GM18951 (cell line): ENCODE measurements at regions not wholly inside any gene's neighbourhood (a gene's known extent, or its start where the extent isn't known, plus 50 kb on each side); places are given as distances from the start of the nearest gene placed in this dataset.
"Not testable (repeated sequence)": the region's sequence is repeated elsewhere in the genome, so short reads cannot be mapped to it uniquely, and the experiment has no call there.

Experiments
- POLR2A ChIP-seq: IDR thresholded peaks from 4 replicates; pipeline ENCODE4 v1.6.1; 2011; ENCODE audit warnings: mild to moderate bottlenecking; ENCODE audit not compliant: insufficient read length, insufficient read depth; ENCODE audit errors: extremely low read depth
- in situ Hi-C: fragments of 300-500 bp; cut with MboI; formaldehyde crosslinking; loops from one replicate; pipeline ENCODE4 v1.12.0; 2022; ENCODE audit warnings: low sequenced_read_pairs, mixed read lengths, inconsistent platforms; ENCODE audit not compliant: unreplicated experiment

GRCh38 chr7:145797507-145797906 lies 319.1 kb upstream of the CNTNAP2 start:
- in situ Hi-C loops: no loop called here
- no peak for TF ChIP-seq POLR2A

GRCh38 chr7:145795132-145795531 lies 321.5 kb upstream of the CNTNAP2 start:
- in situ Hi-C loops: no loop called here
- no peak for TF ChIP-seq POLR2A

GRCh38 chr7:145784809-145785780 lies 331.5 kb upstream of the CNTNAP2 start:
- no peak for TF ChIP-seq POLR2A
- in situ Hi-C loops: no loop called here

GRCh38 chr7:145781388-145781787 lies 335.2 kb upstream of the CNTNAP2 start:
- in situ Hi-C loops: not testable (repeated sequence)

- no peak for TF ChIP-seq POLR2A
- in situ Hi-C loops: no loop called here
Observed at GRCh38 chr7:145779140-145779539, 337.5 kb upstream of the CNTNAP2 start.

GRCh38 chr7:145774777-145775176 lies 341.8 kb upstream of the CNTNAP2 start:
- in situ Hi-C loops: no loop called here
- no peak for TF ChIP-seq POLR2A

DNA sequence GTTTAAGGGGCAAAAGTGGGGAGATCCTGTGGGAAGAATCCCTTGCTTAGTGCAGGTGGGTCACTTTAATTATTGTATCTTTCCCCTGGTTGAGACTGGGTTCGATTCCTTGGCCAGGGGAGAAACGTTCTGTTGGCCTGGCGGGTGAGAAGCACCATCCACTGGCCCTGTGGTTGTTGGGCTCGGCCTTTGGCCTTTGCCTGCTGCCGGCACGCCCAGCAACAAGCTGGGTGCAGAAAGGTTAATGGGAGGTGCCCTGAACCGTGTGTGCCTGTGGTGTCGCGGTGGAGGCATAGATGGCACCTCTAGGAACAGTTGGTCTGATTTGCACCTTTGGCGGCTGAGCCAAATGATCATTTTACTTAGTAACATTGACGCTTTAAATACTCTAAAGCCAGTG lies 363.6 kb upstream of the CNTNAP2 start:
- in situ Hi-C loops: no loop called here
- TF ChIP-seq POLR2A: no peak

GRCh38 chr7:145737617-145738016 lies 379.0 kb upstream of the CNTNAP2 start:
- in situ Hi-C loops: no loop called here
- TF ChIP-seq POLR2A: no peak

- in situ Hi-C loops: no loop called here
- TF ChIP-seq POLR2A: no peak
Observed at GRCh38 chr7:145735061-145735460, 381.5 kb upstream of the CNTNAP2 start.

DNA sequence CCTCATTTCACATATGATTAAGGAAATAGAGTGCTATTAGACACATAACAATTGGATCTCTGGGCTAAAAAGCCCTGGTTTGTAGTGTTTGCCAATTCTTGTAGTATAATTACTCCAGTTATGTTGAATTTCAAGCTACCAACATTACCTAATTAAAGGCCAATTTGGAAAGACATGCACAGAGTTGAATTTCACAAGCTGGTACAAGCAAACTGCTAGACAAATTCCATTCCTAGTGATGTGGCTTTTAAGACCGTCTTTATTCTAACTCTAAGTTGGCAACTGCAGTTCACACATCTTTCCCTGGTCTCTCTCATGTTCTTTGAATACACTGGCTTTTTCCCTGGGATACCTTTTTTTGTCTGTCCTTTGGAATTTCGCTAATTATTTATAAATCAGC lies 384.1 kb upstream of the CNTNAP2 start:
- TF ChIP-seq POLR2A: no peak
- in situ Hi-C loops: no loop called here

DNA sequence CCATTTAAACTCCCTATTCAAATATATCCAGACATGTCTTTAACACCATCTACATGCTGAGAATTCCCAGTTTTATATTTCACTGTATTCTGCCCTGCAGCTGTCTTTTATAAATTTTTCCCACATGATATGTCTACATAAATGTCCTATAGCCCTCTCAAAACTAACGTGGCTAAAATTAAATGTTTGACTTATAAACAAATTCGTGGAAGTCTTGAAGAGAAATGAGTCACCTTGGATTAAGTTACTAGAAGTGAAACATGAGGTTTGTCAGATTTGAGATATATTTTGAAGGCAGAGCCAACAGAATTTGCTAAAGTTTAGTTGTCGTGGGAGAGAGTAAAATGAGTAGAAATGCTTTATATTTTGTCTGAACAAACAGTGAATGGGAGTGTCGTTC lies 386.9 kb upstream of the CNTNAP2 start:
- in situ Hi-C loops: no loop called here
- no peak for TF ChIP-seq POLR2A

- in situ Hi-C loops: no loop called here
Observed at GRCh38 chr7:145718129-145718528, 398.5 kb upstream of the CNTNAP2 start.

DNA sequence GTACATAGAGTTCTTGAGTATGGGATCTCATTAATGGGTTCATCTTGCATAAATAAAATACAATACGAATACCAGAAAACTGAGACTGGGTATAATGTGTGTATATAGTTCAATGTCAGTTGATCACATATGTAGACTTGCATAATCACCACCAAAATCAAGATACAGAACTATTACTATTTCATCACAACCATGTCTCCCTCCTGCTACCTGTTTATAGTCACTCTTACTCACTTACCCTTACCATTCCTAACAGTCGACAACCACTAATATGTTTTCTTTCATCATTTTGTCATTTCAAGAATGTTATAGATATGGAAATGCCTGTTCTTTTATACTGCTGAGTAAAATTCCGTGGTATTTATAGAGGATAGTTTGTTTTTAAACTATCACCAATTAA lies 416.1 kb upstream of the CNTNAP2 start:
- in situ Hi-C loops: no loop called here
- TF ChIP-seq POLR2A: no peak

More at GRCh38 chr7:145718129-145718528, 398.5 kb upstream of the CNTNAP2 start:
- no peak for TF ChIP-seq POLR2A

GRCh38 chr7:145698526-145699262 lies 417.9 kb upstream of the CNTNAP2 start:
- in situ Hi-C loops: no loop called here
- no peak for TF ChIP-seq POLR2A

DNA sequence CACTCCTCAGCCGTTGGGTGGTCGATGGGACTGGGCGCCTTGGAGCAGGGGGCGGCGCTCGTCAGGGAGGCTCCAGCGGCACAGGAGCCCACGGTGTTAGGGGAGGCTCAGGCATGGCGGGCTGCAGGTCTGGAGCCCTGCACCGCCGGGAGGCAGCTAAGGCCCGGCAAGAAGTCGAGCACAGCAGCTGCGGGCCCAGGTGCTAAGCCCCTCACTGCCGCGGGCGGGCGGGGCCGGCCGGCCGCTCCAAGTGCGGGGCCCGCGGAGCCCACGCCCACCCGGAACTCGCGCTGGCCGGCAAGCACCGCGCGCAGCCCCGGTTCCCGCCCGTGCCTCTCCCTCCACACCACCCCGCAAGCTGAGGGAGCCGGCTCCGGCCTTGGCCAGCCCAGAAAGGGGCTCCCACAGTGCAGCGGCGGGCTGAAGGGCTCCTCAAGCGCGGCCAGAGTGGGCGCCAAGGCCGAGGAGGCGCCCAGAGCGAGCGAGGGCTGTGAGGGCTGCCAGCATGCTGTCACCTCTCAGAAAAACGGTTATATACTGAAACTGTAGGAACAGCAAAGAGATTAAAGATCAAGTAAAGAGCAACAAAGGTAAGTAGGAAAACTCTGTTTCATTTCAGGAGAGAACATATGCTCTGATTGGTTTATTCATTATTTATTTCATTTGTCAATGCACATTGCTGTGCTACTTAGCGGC lies 419.0 kb upstream of the CNTNAP2 start:
- in situ Hi-C loops: not testable (repeated sequence)
